AG08396 (cell line): ENCODE measurements at regions not wholly inside any gene's neighbourhood (a gene's known extent, or its start where the extent isn't known, plus 50 kb on each side); places are given as distances from the start of the nearest gene placed in this dataset.

Experiments used
- DNase-seq: peaks from one replicate; pipeline ENCODE4 v3.0.0; 2012; ENCODE audit warnings: low spot score, mixed read lengths

GRCh38 chr9:86830356-86830755, 117.0 kb downstream of the GAS1 start:
- no peak for DNase-seq

- no peak for DNase-seq
Measured at GRCh38 chr9:86829496-86830046, 117.7 kb downstream of the GAS1 start.

GRCh38 chr9:86828631-86829030, 118.7 kb downstream of the GAS1 start:
- DNase-seq, result no peak

GRCh38 chr9:86827893-86828292, 119.4 kb downstream of the GAS1 start:
- no peak for DNase-seq

- no peak for DNase-seq
Measured at GRCh38 chr9:86825299-86825698, 122.0 kb downstream of the GAS1 start.

- DNase-seq, result no peak
Measured at GRCh38 chr9:86822006-86822801, 125.1 kb downstream of the GAS1 start.

- DNase-seq, result no peak
Measured at GRCh38 chr9:86821006-86821845, 126.1 kb downstream of the GAS1 start.

- DNase-seq, result no peak
Measured at GRCh38 chr9:86819552-86819951, 127.8 kb downstream of the GAS1 start.

- no peak for DNase-seq
Measured at GRCh38 chr9:86818636-86819035, 128.7 kb downstream of the GAS1 start.

GRCh38 chr9:86816868-86817267, 130.4 kb downstream of the GAS1 start:
- no peak for DNase-seq

- DNase-seq, result no peak
Measured at GRCh38 chr9:86816366-86816765, 130.9 kb downstream of the GAS1 start.

- no peak for DNase-seq
Measured at GRCh38 chr9:86812616-86813015, 134.7 kb downstream of the GAS1 start.

GRCh38 chr9:86809759-86810367, 137.4 kb downstream of the GAS1 start:
- no peak for DNase-seq

GRCh38 chr9:86809151-86809550, 138.2 kb downstream of the GAS1 start:
- no peak for DNase-seq

- no peak for DNase-seq
Measured at GRCh38 chr9:86807367-86807976, 139.8 kb downstream of the GAS1 start.

GRCh38 chr9:86804011-86804410, 143.3 kb downstream of the GAS1 start:
- DNase-seq, result no peak

GRCh38 chr9:86802900-86803673, 144.2 kb downstream of the GAS1 start:
- no peak for DNase-seq

- no peak for DNase-seq
Measured at GRCh38 chr9:86801246-86801645, 146.1 kb downstream of the GAS1 start.

- no peak for DNase-seq
Measured at GRCh38 chr9:86800681-86801080, 146.6 kb downstream of the GAS1 start.

GRCh38 chr9:86798966-86799365, 148.3 kb downstream of the GAS1 start:
- no peak for DNase-seq

- DNase-seq, result no peak
Measured at GRCh38 chr9:86796666-86797065, 150.6 kb downstream of the GAS1 start.
